ENCODE measurements at regions not wholly inside any gene's neighbourhood (a gene's known extent, or its start where the extent isn't known, plus 50 kb on each side); places are given as distances from the start of the nearest gene placed in this dataset.

DNA sequence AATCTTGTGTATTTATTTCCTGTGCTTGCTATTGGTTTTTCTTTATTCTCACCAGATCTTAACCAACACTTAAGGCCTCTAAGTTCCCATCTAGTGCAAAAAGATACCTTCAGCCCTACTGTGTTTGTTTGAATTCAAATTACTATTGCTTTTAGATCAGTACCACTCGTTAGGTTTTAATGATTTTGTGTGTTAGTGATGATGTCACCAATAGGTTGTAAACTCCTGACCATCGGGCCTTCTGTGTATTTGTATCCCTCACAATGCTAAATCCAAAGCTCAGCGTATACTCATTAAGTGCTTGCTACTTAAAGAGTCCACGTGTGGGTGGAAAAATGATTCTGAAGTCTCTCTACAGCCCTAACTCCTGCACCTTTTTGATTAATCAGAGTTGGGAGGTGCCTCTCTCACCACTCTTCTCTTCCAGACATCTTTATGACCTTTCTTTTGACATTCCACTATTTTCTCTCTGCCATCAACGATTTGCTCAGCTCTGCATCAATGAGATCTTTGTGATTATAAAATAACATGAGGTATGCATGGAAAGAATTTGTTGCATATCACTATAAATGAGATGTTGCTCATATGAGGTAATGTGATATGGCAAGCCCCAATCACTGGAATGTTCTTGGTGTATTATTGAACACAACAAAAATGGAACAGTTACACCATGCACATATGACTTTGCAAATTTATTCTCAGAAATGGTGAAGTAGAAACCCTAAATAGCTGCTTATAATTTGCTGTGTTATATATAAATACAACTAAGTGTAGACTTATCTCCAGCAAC is 55.1 kb upstream of the LAMA2 start:
- no peak for DNase-seq

GRCh38 chr6:128826606-128827005 is 56.3 kb upstream of the LAMA2 start:
- DNase-seq: no peak

- no peak for DNase-seq
Measured at GRCh38 chr6:128822271-128822670, 60.7 kb upstream of the LAMA2 start.

DNA sequence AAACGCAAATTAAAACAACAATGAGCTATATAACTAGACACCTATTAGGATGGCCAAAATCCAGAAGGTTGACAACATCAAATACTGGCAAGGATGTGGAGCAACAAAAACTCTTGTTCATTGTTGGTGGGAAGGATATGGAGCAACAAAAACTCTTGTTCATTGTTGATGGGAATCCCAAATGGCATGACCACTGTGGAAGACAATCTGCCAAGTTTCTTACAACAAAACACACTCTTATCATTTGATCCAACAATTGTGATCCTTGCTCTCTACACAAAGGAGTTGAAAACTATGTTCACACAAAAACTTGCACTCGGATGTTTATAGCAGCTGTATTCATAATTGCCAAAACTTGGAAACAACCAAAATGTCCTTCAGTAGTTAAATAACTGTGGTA is 61.8 kb upstream of the LAMA2 start:
- no peak for DNase-seq

DNA sequence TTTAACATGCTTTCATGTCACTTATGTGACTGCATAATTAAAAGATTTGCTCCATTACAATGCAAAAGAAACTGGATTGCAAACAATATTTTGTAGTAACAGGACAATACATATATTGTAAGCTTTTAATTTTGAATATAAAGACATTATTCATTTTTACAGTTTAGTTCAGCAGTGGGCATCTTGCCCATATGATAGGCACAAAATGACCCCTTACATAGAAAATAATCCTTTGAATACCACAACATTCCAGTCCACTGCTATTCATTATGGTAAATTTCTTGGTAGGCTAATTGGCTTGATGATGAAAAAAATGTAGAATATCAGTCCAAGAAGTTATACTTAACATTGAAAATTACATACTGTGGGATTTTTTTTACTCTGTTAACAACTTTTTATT is 74.1 kb upstream of the LAMA2 start:
- DNase-seq: no peak

- peak; percentile 16 for DNase-seq
Measured at GRCh38 chr6:128807577-128807976, 75.4 kb upstream of the LAMA2 start.

- no peak for DNase-seq
Measured at GRCh38 chr6:128806261-128806660, 76.7 kb upstream of the LAMA2 start.

GRCh38 chr6:128803911-128804310 is 79.0 kb upstream of the LAMA2 start:
- no peak for DNase-seq

DNA sequence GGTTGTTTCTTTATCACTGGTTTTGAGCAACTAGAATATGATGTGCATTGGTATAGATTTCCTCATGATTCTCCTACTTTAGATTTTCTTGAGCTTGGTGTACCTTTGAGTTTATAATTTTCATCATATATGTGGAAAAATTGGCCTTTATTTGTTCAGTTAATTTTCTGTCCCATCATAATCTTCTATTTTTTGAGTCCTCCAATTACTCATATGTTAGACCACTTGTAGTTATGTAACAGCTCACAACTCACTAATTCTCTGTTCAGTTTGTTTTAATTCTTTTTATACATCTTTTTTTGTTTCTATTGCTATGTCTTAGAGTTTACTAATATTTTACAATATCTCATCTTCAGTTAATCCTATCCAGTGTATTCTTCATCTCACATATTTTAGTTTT is 81.3 kb upstream of the LAMA2 start:
- DNase-seq: no peak

DNA sequence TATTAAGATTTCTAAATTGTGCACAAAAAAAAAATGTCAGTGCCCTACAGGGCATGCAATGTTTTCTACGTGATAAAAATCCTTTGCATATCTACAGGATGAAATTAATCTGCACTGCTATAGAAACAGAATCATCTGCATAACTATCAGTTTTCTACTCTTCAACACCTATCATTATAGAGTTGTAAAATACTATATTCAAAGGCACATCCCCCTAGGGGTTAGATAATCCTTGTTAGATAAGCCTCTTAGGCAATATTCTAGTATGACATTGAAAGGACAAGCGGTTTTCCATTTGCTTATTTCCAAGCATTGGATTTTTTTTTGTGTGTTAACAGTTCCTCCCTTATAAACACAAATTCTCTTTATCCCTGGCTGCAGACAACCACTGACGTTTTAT is 98.7 kb upstream of the LAMA2 start:
- DNase-seq: no peak

DNA sequence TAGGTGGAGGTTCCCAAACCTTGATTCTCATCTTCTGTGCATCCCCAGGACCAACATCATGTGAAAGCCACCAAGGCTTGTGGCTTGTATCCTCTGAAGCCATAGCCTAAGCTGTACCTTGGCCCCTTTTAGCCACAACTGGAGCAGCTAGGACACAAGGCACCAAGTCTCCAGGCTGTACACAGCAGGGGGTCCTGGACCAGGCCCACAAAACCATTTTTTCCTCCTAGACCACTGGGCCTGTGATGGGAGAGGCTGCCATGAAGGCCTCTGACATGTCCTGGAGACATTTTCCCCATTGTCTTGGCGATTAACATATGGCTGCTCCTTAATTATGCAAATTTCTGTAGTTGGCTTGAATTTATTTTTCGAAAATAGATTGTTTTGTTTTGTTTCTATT is 114.8 kb upstream of the LAMA2 start:
- no peak for DNase-seq

- DNase-seq: no peak
Measured at GRCh38 chr6:128767705-128768104, 115.2 kb upstream of the LAMA2 start.

- no peak for DNase-seq
Measured at GRCh38 chr6:128767150-128767549, 115.8 kb upstream of the LAMA2 start.

GRCh38 chr6:128763599-128764300 is 119.2 kb upstream of the LAMA2 start:
- DNase-seq: no peak

GRCh38 chr6:128759901-128760300 is 123.0 kb upstream of the LAMA2 start:
- DNase-seq: no peak

DNA sequence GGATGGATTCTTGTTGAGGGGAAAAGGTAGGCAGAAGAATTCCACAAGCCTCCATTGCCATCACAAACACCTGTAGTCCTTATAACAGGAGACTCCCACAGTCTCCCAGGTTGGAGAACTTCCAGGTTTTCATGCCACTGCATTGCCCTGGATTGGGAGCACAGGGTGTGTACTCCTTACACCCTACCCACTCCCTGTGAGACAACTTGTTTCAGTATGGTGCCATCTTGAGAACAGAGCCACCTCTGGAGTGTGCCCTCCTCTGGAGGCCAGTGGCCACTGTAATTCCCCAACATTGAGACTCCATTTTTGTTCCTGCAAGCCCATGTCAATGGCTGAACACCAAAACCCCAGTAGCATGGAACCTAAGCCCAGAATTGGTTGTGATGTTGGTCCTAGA is 123.5 kb upstream of the LAMA2 start:
- no peak for DNase-seq

- DNase-seq: no peak
Measured at GRCh38 chr6:128757961-128758360, 125.0 kb upstream of the LAMA2 start.

DNA sequence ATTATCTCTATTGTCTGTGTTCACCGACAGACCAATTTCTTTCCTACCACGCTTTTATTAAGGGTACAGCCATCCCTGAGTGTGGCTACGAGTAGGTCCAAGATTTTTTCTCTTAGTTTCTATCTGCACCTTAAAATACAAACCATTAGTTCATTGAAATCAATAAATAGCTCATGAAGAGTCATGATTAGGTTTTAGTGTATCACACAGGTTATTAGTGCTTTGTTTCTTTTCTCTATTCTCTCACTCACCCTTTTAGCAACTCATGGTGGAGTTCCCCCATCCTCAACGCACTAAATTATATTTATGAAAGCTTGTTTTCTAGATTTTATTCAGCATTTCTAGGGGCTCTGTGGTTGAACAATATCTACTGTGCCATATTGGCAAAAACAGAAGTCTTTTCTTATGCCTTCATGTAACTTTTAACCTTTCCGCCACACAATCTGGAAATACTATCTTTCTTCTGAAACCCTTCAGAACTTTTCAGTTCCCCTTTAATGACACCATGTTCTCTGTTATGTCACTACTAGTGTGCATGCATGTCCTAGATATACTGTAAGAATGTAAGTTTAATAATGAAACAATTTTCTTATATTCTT is 128.2 kb upstream of the LAMA2 start:
- peak; percentile 8 for DNase-seq

DNA sequence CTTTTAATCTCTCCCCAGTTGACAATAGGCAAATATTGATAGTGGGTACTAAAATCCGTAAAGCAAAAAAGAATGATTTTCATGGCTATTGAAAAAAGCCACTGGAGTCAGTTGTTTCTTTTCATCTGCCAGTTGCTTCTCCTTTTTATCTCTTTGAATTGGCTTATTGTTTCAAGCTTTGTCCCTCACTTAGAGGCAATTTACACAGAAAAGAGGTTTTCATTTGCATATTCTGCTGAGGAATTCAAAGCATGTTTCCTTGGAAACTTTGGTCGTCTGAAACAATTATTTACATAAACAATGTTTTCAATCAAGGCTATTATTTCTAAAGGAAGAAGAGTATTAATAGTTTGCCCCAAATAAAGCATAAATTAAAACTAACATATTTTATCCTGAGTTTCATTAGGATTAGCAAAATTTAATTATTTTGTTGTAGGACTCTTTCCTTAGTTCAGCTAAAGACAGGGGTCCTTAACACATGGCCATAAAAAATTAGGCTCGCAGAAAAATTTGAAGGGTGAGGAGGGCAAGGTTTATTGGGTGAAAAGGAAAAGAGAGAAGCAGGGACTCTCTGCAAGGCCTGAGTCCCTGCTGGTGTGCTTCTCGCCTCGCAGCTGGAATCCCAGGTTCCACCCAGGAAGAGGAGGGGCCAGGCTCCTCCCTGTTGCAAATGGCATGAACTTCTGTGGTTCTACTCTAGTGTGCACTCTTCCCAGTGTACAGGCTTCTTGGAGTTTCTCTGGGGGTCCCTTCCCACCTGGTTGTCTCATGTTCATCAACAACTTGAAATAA is 138.8 kb upstream of the LAMA2 start:
- DNase-seq: no peak

- no peak for DNase-seq
Measured at GRCh38 chr6:128742900-128743299, 140.0 kb upstream of the LAMA2 start.

DNA sequence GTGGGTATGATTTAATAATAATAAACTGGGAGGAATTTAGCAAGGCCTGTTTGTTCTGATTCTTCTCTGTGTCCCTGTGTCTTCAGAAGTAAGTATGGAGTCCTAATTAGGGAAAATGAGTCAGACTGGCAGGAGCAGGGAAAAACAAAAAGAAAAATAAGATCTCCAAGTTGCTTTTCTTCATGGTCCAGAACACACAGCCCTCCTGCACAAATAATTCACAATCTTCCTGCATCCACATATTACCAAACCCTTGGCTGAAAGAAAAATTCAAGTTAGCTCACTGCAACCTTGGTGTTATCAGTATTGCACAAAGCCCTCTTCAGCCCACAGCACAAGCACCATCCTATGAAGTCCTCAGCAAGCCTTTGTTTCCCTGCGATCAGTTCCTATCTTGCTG is 142.0 kb upstream of the LAMA2 start:
- no peak for DNase-seq

GRCh38 chr6:128739112-128739511 is 143.8 kb upstream of the LAMA2 start:
- no peak for DNase-seq

DNA sequence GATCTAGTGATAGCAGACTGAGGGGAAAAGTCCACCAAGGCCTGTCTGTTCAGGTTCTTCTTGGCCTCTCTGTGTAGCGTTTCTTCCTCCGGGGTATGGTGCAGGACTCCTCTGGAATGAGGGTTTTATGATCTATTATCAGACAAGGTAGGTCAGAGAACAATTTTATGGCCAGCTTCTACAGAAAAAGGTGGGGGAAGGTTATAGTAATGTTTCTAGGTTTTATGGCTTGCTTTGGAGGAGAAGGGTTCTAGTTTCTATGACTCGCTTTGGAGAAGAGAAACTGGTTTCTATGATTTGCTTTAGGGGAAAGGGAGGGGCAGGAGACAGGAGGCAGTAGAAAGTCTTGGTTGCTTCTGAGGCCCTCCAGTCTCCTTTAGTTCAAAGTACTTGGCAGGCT is 144.8 kb upstream of the LAMA2 start:
- no peak for DNase-seq
